H9 (cell line): ENCODE measurements at regions not wholly inside any gene's neighbourhood (a gene's known extent, or its start where the extent isn't known, plus 50 kb on each side); places are given as distances from the start of the nearest gene placed in this dataset.

Experiments
- DNase-seq: peaks from one replicate; pipeline ENCODE4 v3.0.0-alpha.2; 2017
- H2AFZ ChIP-seq: one replicate; pipeline ENCODE4 v1.6.1; 2013; ENCODE audit warnings: mild to moderate bottlenecking, low read length, control low read depth, moderate library complexity
- H2AK5ac ChIP-seq: 2 replicates; pipeline ENCODE4 v1.6.1; 2013; ENCODE audit warnings: low read length, control low read depth, mixed read lengths; ENCODE audit not compliant: insufficient read length
- H2BK120ac ChIP-seq: one replicate; pipeline ENCODE4 v1.6.1; 2013; ENCODE audit warnings: low read depth, mild to moderate bottlenecking, low read length, control low read depth, inconsistent platforms; ENCODE audit not compliant: poor library complexity, severe bottlenecking
- H2BK12ac ChIP-seq: 2 replicates; pipeline ENCODE4 v1.6.1; 2013; ENCODE audit warnings: low read length, control low read depth, mixed read lengths, low read depth; ENCODE audit not compliant: insufficient read length
- H2BK15ac ChIP-seq: 2 replicates; pipeline ENCODE4 v1.6.1; 2013; ENCODE audit warnings: low read depth, low read length, control low read depth
- H2BK20ac ChIP-seq: one replicate; pipeline ENCODE4 v1.6.1; 2013; ENCODE audit warnings: low read depth, mild to moderate bottlenecking, low read length, control low read depth, inconsistent platforms; ENCODE audit not compliant: poor library complexity, severe bottlenecking
- H2BK5ac ChIP-seq: 2 replicates; pipeline ENCODE4 v1.6.1; 2013; ENCODE audit warnings: low read length, control low read depth, mixed read lengths; ENCODE audit not compliant: insufficient read length
- H3K14ac ChIP-seq: 2 replicates; pipeline ENCODE4 v1.6.1; 2013; ENCODE audit warnings: low read length, control low read depth; ENCODE audit not compliant: insufficient read depth
- H3K18ac ChIP-seq: 2 replicates; pipeline ENCODE4 v1.6.1; 2013; ENCODE audit warnings: low read depth, mild to moderate bottlenecking, mixed read lengths, low read length, control low read depth; ENCODE audit not compliant: insufficient read length
- H3K23ac ChIP-seq: 2 replicates; pipeline ENCODE4 v1.6.1; 2013; ENCODE audit warnings: low read length, control low read depth, mixed read lengths, low read depth; ENCODE audit not compliant: insufficient read length
- H3K23me2 ChIP-seq: 2 replicates; pipeline ENCODE4 v1.6.1; 2013; ENCODE audit warnings: low read depth, mild to moderate bottlenecking, mixed read lengths, low read length, control low read depth; ENCODE audit not compliant: insufficient read length, poor library complexity, severe bottlenecking
- H3K27ac ChIP-seq: 2 replicates; pipeline ENCODE4 v1.5.1; 2013; ENCODE audit warnings: low read length, control low read depth, mixed read lengths, low read depth; ENCODE audit not compliant: insufficient read length
- H3K27me3 ChIP-seq: 2 replicates; pipeline ENCODE4 v1.6.1; 2013; ENCODE audit warnings: low read length, control low read depth, inconsistent platforms; ENCODE audit not compliant: insufficient read depth
- H3K4ac ChIP-seq: 2 replicates; pipeline ENCODE4 v1.6.1; 2013; ENCODE audit warnings: low read depth, mild to moderate bottlenecking, control low read depth, inconsistent platforms, low read length, moderate library complexity
- H3K4me1 ChIP-seq: 2 replicates; pipeline ENCODE4 v1.6.1; 2013; ENCODE audit warnings: low read length, control low read depth, inconsistent platforms; ENCODE audit not compliant: insufficient read depth
- H3K4me2 ChIP-seq: 2 replicates; pipeline ENCODE4 v1.6.1; 2013; ENCODE audit warnings: low read length, control low read depth, mixed read lengths; ENCODE audit not compliant: insufficient read length, insufficient read depth
- H3K56ac ChIP-seq: 2 replicates; pipeline ENCODE4 v1.6.1; 2013; ENCODE audit warnings: low read depth, mild to moderate bottlenecking, mixed read lengths, low read length, control low read depth; ENCODE audit not compliant: insufficient read length
- H3K79me1 ChIP-seq: 2 replicates; pipeline ENCODE4 v1.6.1; 2013; ENCODE audit warnings: low read depth, mild to moderate bottlenecking, moderate library complexity, low read length, control low read depth, inconsistent platforms; ENCODE audit not compliant: insufficient read depth, poor library complexity, severe bottlenecking
- H3K79me2 ChIP-seq: 2 replicates; pipeline ENCODE4 v1.6.1; 2013; ENCODE audit warnings: low read length, control low read depth, inconsistent platforms; ENCODE audit not compliant: insufficient read depth
- H3K9ac ChIP-seq: 2 replicates; pipeline ENCODE4 v1.6.1; 2013; ENCODE audit warnings: low read length, control low read depth, mixed read lengths; ENCODE audit not compliant: insufficient read length; ENCODE audit errors: extremely low read depth
- H3K9me3 ChIP-seq: one replicate; pipeline ENCODE4 v1.6.1; 2013; ENCODE audit warnings: low read depth, low read length, inconsistent platforms; ENCODE audit not compliant: control insufficient read depth
- H3T11ph ChIP-seq: one replicate; pipeline ENCODE4 v1.6.1; 2013; ENCODE audit warnings: mild to moderate bottlenecking, low read length, control low read depth, inconsistent platforms
- H4K20me1 ChIP-seq: one replicate; pipeline ENCODE4 v1.6.1; 2013; ENCODE audit not compliant: control insufficient read depth, insufficient read length, insufficient read depth
- H4K5ac ChIP-seq: 2 replicates; pipeline ENCODE4 v1.6.1; 2013; ENCODE audit warnings: low read depth, mild to moderate bottlenecking, mixed read lengths, low read length, control low read depth; ENCODE audit not compliant: insufficient read length
- H4K8ac ChIP-seq: replicated peaks from 2 replicates; pipeline ENCODE4 v1.6.1; 2013; ENCODE audit warnings: low read length, control low read depth, mixed read lengths, low read depth; ENCODE audit not compliant: insufficient read length
- H4K91ac ChIP-seq: 2 replicates; pipeline ENCODE4 v1.6.1; 2013; ENCODE audit warnings: low read depth, mild to moderate bottlenecking, moderate library complexity, mixed read lengths, low read length, control low read depth; ENCODE audit not compliant: insufficient read length
- H3K27ac Mint-ChIP-seq, 3 experiments: 2 replicates in 2 of 3; 3 replicates in 1 of 3; pipeline ENCODE4 v1.8.0; 2020 to 2021; ENCODE audit warnings: mixed read lengths in 3 of 3, mild to moderate bottlenecking in 1 of 3, moderate library complexity in 1 of 3
- H3K27me3 Mint-ChIP-seq: 2 replicates; pipeline ENCODE4 v1.8.0; 2021; ENCODE audit warnings: low read depth, mild to moderate bottlenecking, moderate library complexity, mixed read lengths
- H3K36me3 Mint-ChIP-seq, 3 experiments: 2 replicates in 2 of 3; 3 replicates in 1 of 3; pipeline ENCODE4 v1.8.0; 2020 to 2021; ENCODE audit warnings: low read depth in 3 of 3, mixed read lengths in 3 of 3; ENCODE audit not compliant: insufficient read depth in 1 of 3
- H3K4me1 Mint-ChIP-seq, 2 experiments: 2 replicates each; pipeline ENCODE4 v1.8.0; 2020; ENCODE audit warnings: mixed read lengths in 2 of 2
- H3K4me3 Mint-ChIP-seq, 2 experiments: 2 replicates in 1 of 2; 3 replicates in 1 of 2; pipeline ENCODE4 v1.8.0; 2020 to 2021; ENCODE audit warnings: mild to moderate bottlenecking in 2 of 2, mixed read lengths in 2 of 2, moderate library complexity in 1 of 2
- H3K9me3 Mint-ChIP-seq, 2 experiments: 2 replicates in 1 of 2; 3 replicates in 1 of 2; pipeline ENCODE4 v1.8.0; 2020; ENCODE audit warnings: mild to moderate bottlenecking in 2 of 2, mixed read lengths in 2 of 2, moderate library complexity in 1 of 2
- CTCF ChIP-seq: fragments of 200-600 bp; sonication (generic); conservative IDR thresholded peaks from 3 replicates; pipeline ENCODE4 v1.8.0; 2021; ENCODE audit warnings: antibody characterized with exemption, mild to moderate bottlenecking

- Histone ChIP-seq H3K9ac (no peak overlapping the region), H3K79me2 (no peaks in the 10 kb centered on the region), H2BK5ac (no peak overlapping the region), H4K8ac (no peak overlapping the region), H2BK12ac (no peak overlapping the region), H3K23ac (no peak overlapping the region), H4K20me1 (no peaks in the 10 kb centered on the region), H3K23me2 (no peaks in the 10 kb centered on the region), H3K79me1 (no peaks in the 10 kb centered on the region), H3K4me2 (no peak overlapping the region), H3K4me1 (no peaks in the 10 kb centered on the region), H4K5ac (no peak overlapping the region), H2AFZ (no peak overlapping the region), H3K14ac (no peak overlapping the region), H3K56ac (no peak overlapping the region), H2AK5ac (no peak overlapping the region), H3K27ac (no peak overlapping the region), H4K91ac (no peak overlapping the region), H3K4ac (no peak overlapping the region), H3K18ac (no peak overlapping the region), H3K27me3 (no peaks in the 10 kb centered on the region), H2BK120ac (no peak overlapping the region), H3T11ph (no peak overlapping the region), H3K9me3 (no peaks in the 10 kb centered on the region), H2BK20ac (no peak overlapping the region), H2BK15ac (no peak overlapping the region)
- Mint-ChIP-seq H3K27ac (no peak overlapping the region), H3K27me3 (no peaks in the 10 kb centered on the region), H3K4me1 (no peaks in the 10 kb centered on the region), H3K9me3 (peaks cover 0 to 6% of the 10 kb centered on the region in 2 experiments; a peak in 4 of 5 replicates), H3K36me3 (peaks cover 0 to 8% (median 2%) of the 10 kb centered on the region in 3 experiments; a peak in 2 of 7 replicates), H3K4me3 (no peak overlapping the region)
- DNase-seq: no peak
- no peak for TF ChIP-seq CTCF
Measured at GRCh38 chr3:117848606-117849005, 1139.0 kb downstream of the TUSC7 start.
